ENCODE measurements at regions not wholly inside any gene's neighbourhood (a gene's known extent, or its start where the extent isn't known, plus 50 kb on each side); places are given as distances from the start of the nearest gene placed in this dataset.
"Not testable (repeated sequence)": the region's sequence is repeated elsewhere in the genome, so short reads cannot be mapped to it uniquely, and the experiment has no call there.

GRCh38 chr17:62140836-62141235 lies 75.8 kb upstream of the MED13 start:
- WGBS (ENCODE audit: low lambda C conversion rate, missing lambda C conversion rate), result 90% methylated on average over 14 of the region's 14 CpGs
- H3K27ac ChIP-seq, result no peak overlapping the region

GRCh38 chr17:62140376-62140775 lies 75.3 kb upstream of the MED13 start:
- H4K20me1 ChIP-seq (ENCODE audit: insufficient read depth, poor library complexity, severe bottlenecking), result no peaks in the 10 kb centered on the region
- no peaks in the 10 kb centered on the region for H3K4me1 ChIP-seq (ENCODE audit: insufficient read depth)
- H3K4me3 ChIP-seq, result no peak overlapping the region
- 97% methylated on average over 22 of the region's 22 CpGs for WGBS (ENCODE audit: low lambda C conversion rate, missing lambda C conversion rate)
- TF ChIP-seq EZH2 (IDR thresholded peaks at IDR 0.05; ENCODE audit: borderline replicate concordance) (no peak), EZH2phosphoT487 (IDR thresholded peaks at IDR 0.05; ENCODE audit: low read depth, severe bottlenecking, unreplicated experiment) (no peak)
- TF ChIP-seq, protein P1, sequence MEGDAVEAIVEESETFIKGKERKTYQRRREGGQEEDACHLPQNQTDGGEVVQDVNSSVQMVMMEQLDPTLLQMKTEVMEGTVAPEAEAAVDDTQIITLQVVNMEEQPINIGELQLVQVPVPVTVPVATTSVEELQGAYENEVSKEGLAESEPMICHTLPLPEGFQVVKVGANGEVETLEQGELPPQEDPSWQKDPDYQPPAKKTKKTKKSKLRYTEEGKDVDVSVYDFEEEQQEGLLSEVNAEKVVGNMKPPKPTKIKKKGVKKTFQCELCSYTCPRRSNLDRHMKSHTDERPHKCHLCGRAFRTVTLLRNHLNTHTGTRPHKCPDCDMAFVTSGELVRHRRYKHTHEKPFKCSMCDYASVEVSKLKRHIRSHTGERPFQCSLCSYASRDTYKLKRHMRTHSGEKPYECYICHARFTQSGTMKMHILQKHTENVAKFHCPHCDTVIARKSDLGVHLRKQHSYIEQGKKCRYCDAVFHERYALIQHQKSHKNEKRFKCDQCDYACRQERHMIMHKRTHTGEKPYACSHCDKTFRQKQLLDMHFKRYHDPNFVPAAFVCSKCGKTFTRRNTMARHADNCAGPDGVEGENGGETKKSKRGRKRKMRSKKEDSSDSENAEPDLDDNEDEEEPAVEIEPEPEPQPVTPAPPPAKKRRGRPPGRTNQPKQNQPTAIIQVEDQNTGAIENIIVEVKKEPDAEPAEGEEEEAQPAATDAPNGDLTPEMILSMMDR (IDR thresholded peaks at IDR 0.05; ENCODE audit: poor library complexity), result no peak
- no peak overlapping the region for H3K4me2 ChIP-seq
- no peaks in the 10 kb centered on the region for H3K9me3 ChIP-seq (ENCODE audit: low read depth)
- H3K27me3 ChIP-seq, result no peaks in the 10 kb centered on the region
- no peaks in the 10 kb centered on the region for H3K9me2 ChIP-seq (replicated peaks; ENCODE audit: insufficient read depth)
- no peak overlapping the region for H2AFZ ChIP-seq
- DNase-seq (ENCODE audit: low spot score), result no peak
- H3K36me3 ChIP-seq (replicated peaks; ENCODE audit: insufficient read depth, low read depth), result no peaks in the 10 kb centered on the region
- H3K79me2 ChIP-seq, result no peaks in the 10 kb centered on the region
- H3K27ac ChIP-seq, result no peak overlapping the region

More at GRCh38 chr17:62140836-62141235, 75.8 kb upstream of the MED13 start:
- H3K27me3 ChIP-seq, result no peaks in the 10 kb centered on the region
- no peaks in the 10 kb centered on the region for H4K20me1 ChIP-seq (ENCODE audit: insufficient read depth, poor library complexity, severe bottlenecking)
- H3K36me3 ChIP-seq (replicated peaks; ENCODE audit: insufficient read depth, low read depth), result no peaks in the 10 kb centered on the region
- no peak overlapping the region for H3K4me3 ChIP-seq
- no peaks in the 10 kb centered on the region for H3K9me3 ChIP-seq (ENCODE audit: low read depth)
- TF ChIP-seq, protein P1 (IDR thresholded peaks at IDR 0.05; ENCODE audit: poor library complexity), result no peak
- TF ChIP-seq EZH2 (IDR thresholded peaks at IDR 0.05; ENCODE audit: borderline replicate concordance), result no peak
- TF ChIP-seq EZH2phosphoT487 (IDR thresholded peaks at IDR 0.05; ENCODE audit: low read depth, severe bottlenecking, unreplicated experiment), result no peak
- H3K4me2 ChIP-seq, result no peak overlapping the region
- H3K9me2 ChIP-seq (replicated peaks; ENCODE audit: insufficient read depth), result no peaks in the 10 kb centered on the region
- no peaks in the 10 kb centered on the region for H3K79me2 ChIP-seq
- no peak overlapping the region for H2AFZ ChIP-seq
- DNase-seq (ENCODE audit: low spot score), result no peak
- no peaks in the 10 kb centered on the region for H3K4me1 ChIP-seq (ENCODE audit: insufficient read depth)

DNA sequence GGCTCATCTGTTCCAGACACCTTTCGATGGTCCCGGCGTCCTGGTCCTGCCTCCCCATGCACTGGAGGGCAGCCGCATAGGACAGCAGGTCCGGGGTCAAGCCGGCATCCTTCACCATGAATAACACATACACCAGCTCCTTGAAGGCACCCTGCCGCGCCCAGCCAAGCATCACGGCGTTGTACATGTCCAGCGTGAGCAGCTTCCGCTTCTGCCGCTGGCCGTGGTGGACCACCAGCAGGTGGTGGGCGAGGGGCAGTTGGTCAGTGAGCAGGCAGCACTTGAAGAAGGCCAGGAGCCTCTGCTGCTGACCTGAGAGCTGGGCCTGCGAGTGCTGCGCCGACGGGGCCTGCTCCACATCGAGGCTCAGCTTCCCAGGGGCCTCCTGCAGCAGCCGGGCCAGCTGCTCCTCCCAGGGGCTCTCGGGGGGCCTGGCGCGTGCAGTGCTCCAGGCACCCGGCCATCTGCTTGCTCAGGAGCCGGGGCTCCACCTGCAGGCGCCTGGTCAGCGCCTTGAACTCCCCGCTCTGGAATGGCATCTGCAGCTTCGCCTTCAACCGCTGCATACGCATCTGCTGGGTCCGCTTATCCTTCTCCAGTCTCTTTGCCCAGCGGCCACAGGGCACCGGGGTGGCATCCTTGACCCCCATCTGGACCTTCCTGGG lies 74.7 kb upstream of the MED13 start:
- not testable (repeated sequence) for H4K20me1 ChIP-seq (ENCODE audit: insufficient read depth, poor library complexity, severe bottlenecking); H3K9me2 ChIP-seq (replicated peaks; ENCODE audit: insufficient read depth); H3K27ac ChIP-seq; H3K9me3 ChIP-seq (ENCODE audit: low read depth); H3K79me2 ChIP-seq; H3K4me3 ChIP-seq; H3K27me3 ChIP-seq; H3K4me1 ChIP-seq (ENCODE audit: insufficient read depth); H3K4me2 ChIP-seq; DNase-seq (ENCODE audit: low spot score); H2AFZ ChIP-seq; H3K36me3 ChIP-seq (replicated peaks; ENCODE audit: insufficient read depth, low read depth)
- WGBS (ENCODE audit: low lambda C conversion rate, missing lambda C conversion rate), result 89% methylated on average over 34 of the region's 35 CpGs

DNA sequence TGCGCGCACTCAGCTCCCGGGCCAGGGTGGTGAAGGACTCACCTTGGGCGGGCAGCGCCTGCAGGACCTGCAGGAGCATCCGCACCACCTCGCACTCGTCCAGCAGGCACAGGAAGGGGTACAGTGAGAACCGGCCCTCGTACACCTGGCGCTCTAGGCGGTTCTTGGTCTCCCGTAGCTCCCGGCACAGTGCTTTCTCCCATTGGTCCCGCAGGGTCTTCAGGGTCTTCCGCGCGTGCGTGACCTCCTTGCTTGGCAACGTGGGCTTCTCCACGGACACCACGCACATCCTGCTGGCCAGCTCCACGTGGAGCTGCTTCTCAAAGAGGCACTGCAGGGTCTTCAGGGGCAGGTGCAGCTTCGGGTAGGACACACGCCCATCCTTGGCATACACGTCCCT lies 74.1 kb upstream of the MED13 start:
- TF ChIP-seq, protein P1 (IDR thresholded peaks at IDR 0.05; ENCODE audit: poor library complexity), result no peak
- TF ChIP-seq EZH2phosphoT487 (IDR thresholded peaks at IDR 0.05; ENCODE audit: low read depth, severe bottlenecking, unreplicated experiment), result no peak
- TF ChIP-seq EZH2 (IDR thresholded peaks at IDR 0.05; ENCODE audit: borderline replicate concordance), result no peak
- Histone ChIP-seq H3K27me3 (no peaks in the 10 kb centered on the region), H2AFZ (no peak overlapping the region), H3K27ac (no peak overlapping the region), H3K4me1 (ENCODE audit: insufficient read depth) (no peaks in the 10 kb centered on the region), H3K79me2 (no peaks in the 10 kb centered on the region), H4K20me1 (ENCODE audit: insufficient read depth, poor library complexity, severe bottlenecking) (no peaks in the 10 kb centered on the region), H3K4me3 (no peak overlapping the region), H3K4me2 (no peak overlapping the region), H3K36me3 (replicated peaks; ENCODE audit: insufficient read depth, low read depth) (no peaks in the 10 kb centered on the region), H3K9me2 (replicated peaks; ENCODE audit: insufficient read depth) (no peaks in the 10 kb centered on the region), H3K9me3 (ENCODE audit: low read depth) (no peaks in the 10 kb centered on the region)
- no peak for DNase-seq (ENCODE audit: low spot score)
- WGBS (ENCODE audit: low lambda C conversion rate, missing lambda C conversion rate), result 97% methylated on average over 24 of the region's 26 CpGs

- not testable (repeated sequence) for H3K4me2 ChIP-seq; H2AFZ ChIP-seq; DNase-seq (ENCODE audit: low spot score); H3K4me1 ChIP-seq (ENCODE audit: insufficient read depth); H3K4me3 ChIP-seq; H3K36me3 ChIP-seq (replicated peaks; ENCODE audit: insufficient read depth, low read depth); H4K20me1 ChIP-seq (ENCODE audit: insufficient read depth, poor library complexity, severe bottlenecking); H3K9me2 ChIP-seq (replicated peaks; ENCODE audit: insufficient read depth); H3K9me3 ChIP-seq (ENCODE audit: low read depth); H3K27me3 ChIP-seq; H3K79me2 ChIP-seq; H3K27ac ChIP-seq
- WGBS (ENCODE audit: low lambda C conversion rate, missing lambda C conversion rate), result over 99% methylated on average over 30 of the region's 31 CpGs
These were observed 73.6 kb upstream of the MED13 start for GRCh38 chr17:62138676-62139121.

Measured in hepatocyte (in vitro differentiated cells).